Caco-2 (cell line): ENCODE measurements at regions not wholly inside any gene's neighbourhood (a gene's known extent, or its start where the extent isn't known, plus 50 kb on each side); places are given as distances from the start of the nearest gene placed in this dataset.

Experiments used
- BruUV-seq: library from RNA; stranded (reverse); fragments of 400-500 nt; replicated peaks from 2 replicates; lab custom pipeline; 2021; lab: Mats Ljungman, UMichigan
- CTCF ChIA-PET: fragments of 300-600 bp; sonication (Branson Sonifier 250); formaldehyde crosslinking; loops from one replicate; lab custom pipeline; 2022; ENCODE audit warnings: antibody characterized with exemption; lab: Charles Lee
- POLR2A ChIA-PET: fragments of 300-600 bp; sonication (Branson Sonifier 250); formaldehyde crosslinking; loops from one replicate; lab custom pipeline; 2022; ENCODE audit warnings: antibody characterized with exemption; lab: Charles Lee
- DNase-seq, 2 experiments: peaks; one replicate each; pipeline versions ENCODE4 v3.0.0 to v3.0.0-alpha.2; 2020 to 2022
- H3K27me3 ChIP-seq: replicated peaks from 2 replicates; pipeline ENCODE4 v1.6.0; 2011; ENCODE audit warnings: low read length; ENCODE audit not compliant: control insufficient read depth, insufficient read depth
- H3K36me3 ChIP-seq: 2 replicates; pipeline ENCODE4 v1.5.1; 2011; ENCODE audit warnings: low read length; ENCODE audit not compliant: control insufficient read depth, insufficient read depth
- H3K4me1 ChIP-seq: fragments of 250-450 bp; sonication (Bioruptor Pico); 2 replicates; pipeline ENCODE4 v1.5.1; 2020; ENCODE audit warnings: mild to moderate bottlenecking
- H3K4me3 ChIP-seq: 2 replicates; pipeline ENCODE4 v1.5.1; 2011; ENCODE audit warnings: low read depth, mild to moderate bottlenecking, control low read depth, low read length
- H3K9me3 ChIP-seq: fragments of 250-450 bp; sonication (Bioruptor Pico); 2 replicates; pipeline ENCODE4 v1.5.1; 2020; ENCODE audit warnings: mild to moderate bottlenecking, moderate library complexity
- H3K27ac Mint-ChIP-seq: one replicate; pipeline ENCODE4 v1.8.0; 2022; ENCODE audit warnings: mixed read lengths; ENCODE audit not compliant: unreplicated experiment
- H3K27me3 Mint-ChIP-seq: one replicate; pipeline ENCODE4 v1.8.0; 2022; ENCODE audit warnings: mixed read lengths; ENCODE audit not compliant: insufficient read depth, unreplicated experiment
- H3K36me3 Mint-ChIP-seq: one replicate; pipeline ENCODE4 v1.8.0; 2022; ENCODE audit warnings: mild to moderate bottlenecking, mixed read lengths; ENCODE audit not compliant: insufficient read depth, unreplicated experiment
- H3K4me1 Mint-ChIP-seq: one replicate; pipeline ENCODE4 v1.8.0; 2022; ENCODE audit warnings: low read depth, mixed read lengths; ENCODE audit not compliant: unreplicated experiment
- H3K4me3 Mint-ChIP-seq: one replicate; pipeline ENCODE4 v1.8.0; 2022; ENCODE audit warnings: mild to moderate bottlenecking, moderate library complexity, mixed read lengths; ENCODE audit not compliant: unreplicated experiment
- H3K9me3 Mint-ChIP-seq: one replicate; pipeline ENCODE4 v1.8.0; 2022; ENCODE audit warnings: mixed read lengths; ENCODE audit not compliant: unreplicated experiment
- CTCF ChIP-seq, 2 experiments: fragments of 200-600 bp in 1 of 2; IDR thresholded peaks; 1 replicate in 1 of 2; 2 replicates in 1 of 2; pipeline versions ENCODE4 v1.5.1 to v1.8.0; 2011 to 2022; ENCODE audit warnings: antibody characterized with exemption in 1 of 2, control low read depth in 1 of 2, inconsistent platforms in 1 of 2, low read depth in 1 of 2, low read length in 1 of 2, mild to moderate bottlenecking in 1 of 2, moderate library complexity in 1 of 2; ENCODE audit not compliant: insufficient read depth in 1 of 2, severe bottlenecking in 1 of 2, unreplicated experiment in 1 of 2
- intact Hi-C: fragments of 100-400 bp; cut with micrococcal nuclease; formaldehyde crosslinking; loops from one replicate; pipeline ENCODE4 v1.10.0; 2022; ENCODE audit not compliant: unreplicated experiment

- Histone ChIP-seq H3K36me3 (no peaks in the 10 kb centered on the region), H3K27me3 (no peaks in the 10 kb centered on the region), H3K9me3 (no peaks in the 10 kb centered on the region), H3K4me3 (no peak overlapping the region), H3K4me1 (no peaks in the 10 kb centered on the region)
- Mint-ChIP-seq H3K36me3 (no peaks in the 10 kb centered on the region), H3K4me1 (no peaks in the 10 kb centered on the region), H3K4me3 (no peak overlapping the region), H3K27ac (no peak overlapping the region), H3K27me3 (no peaks in the 10 kb centered on the region), H3K9me3 (no peaks in the 10 kb centered on the region)
- no TSS peak for BruUV-seq
- no peak for TF ChIP-seq CTCF (IDR thresholded peaks at IDR 0.05; ENCODE audit: insufficient read depth in 1 of 2, low read depth in 1 of 2, low read length in 1 of 2, severe bottlenecking in 1 of 2, unreplicated experiment in 1 of 2)
- ChIA-PET CTCF (no interaction called here), POLR2A (no interaction called here)
- DNase-seq = no peak
- intact Hi-C loops = no loop called here
Observed at GRCh38 chr6:8627085-8627861, 191.9 kb upstream of the SLC35B3 start.

- Mint-ChIP-seq H3K27ac (no peak overlapping the region), H3K9me3 (no peaks in the 10 kb centered on the region), H3K4me1 (no peaks in the 10 kb centered on the region), H3K36me3 (no peaks in the 10 kb centered on the region), H3K4me3 (no peak overlapping the region), H3K27me3 (no peaks in the 10 kb centered on the region)
- no peaks in the 10 kb centered on the region for H3K9me3 ChIP-seq
- no peak for DNase-seq
- intact Hi-C loops = no loop called here
- no peaks in the 10 kb centered on the region for H3K27me3 ChIP-seq
- H3K4me1 ChIP-seq = no peaks in the 10 kb centered on the region
- H3K36me3 ChIP-seq = no peaks in the 10 kb centered on the region
- TF ChIP-seq CTCF (IDR thresholded peaks at IDR 0.05; ENCODE audit: insufficient read depth in 1 of 2, low read depth in 1 of 2, low read length in 1 of 2, severe bottlenecking in 1 of 2, unreplicated experiment in 1 of 2) = no peak
- BruUV-seq = no TSS peak
- ChIA-PET CTCF (no interaction called here), POLR2A (no interaction called here)
- no peak overlapping the region for H3K4me3 ChIP-seq
Observed at GRCh38 chr6:8624665-8625064, 189.3 kb upstream of the SLC35B3 start.

GRCh38 chr6:8623441-8623840, 188.1 kb upstream of the SLC35B3 start:
- H3K4me3 ChIP-seq = no peak overlapping the region
- Mint-ChIP-seq H3K27ac (no peak overlapping the region), H3K4me3 (no peak overlapping the region), H3K36me3 (no peaks in the 10 kb centered on the region), H3K9me3 (no peaks in the 10 kb centered on the region), H3K27me3 (no peaks in the 10 kb centered on the region), H3K4me1 (no peaks in the 10 kb centered on the region)
- BruUV-seq = no TSS peak
- intact Hi-C loops = no loop called here
- H3K9me3 ChIP-seq = no peaks in the 10 kb centered on the region
- H3K27me3 ChIP-seq = no peaks in the 10 kb centered on the region
- POLR2A ChIA-PET = no interaction called here
- CTCF ChIA-PET = no interaction called here
- H3K4me1 ChIP-seq = no peaks in the 10 kb centered on the region
- TF ChIP-seq CTCF (IDR thresholded peaks at IDR 0.05; ENCODE audit: insufficient read depth in 1 of 2, low read depth in 1 of 2, low read length in 1 of 2, severe bottlenecking in 1 of 2, unreplicated experiment in 1 of 2) = no peak
- no peak for DNase-seq
- no peaks in the 10 kb centered on the region for H3K36me3 ChIP-seq
